WTC11 (cell line): ENCODE measurements at regions not wholly inside any gene's neighbourhood (a gene's known extent, or its start where the extent isn't known, plus 50 kb on each side); places are given as distances from the start of the nearest gene placed in this dataset.
A peak's percentile ranks its signal among the peaks of the same experiment; 100 is the strongest.

Source experiments
- ATAC-seq: fragments of 200-7000 bp; cut with Tn5 transposase; 2 replicates; pipeline ENCODE4 v1.10.0; 2021; ENCODE audit warnings: mild to moderate bottlenecking, moderate library complexity
- CTCF ChIA-PET: fragments of 300-600 bp; sonication (Branson Sonifier 250); formaldehyde crosslinking; loops from one replicate; lab custom pipeline; 2021; ENCODE audit warnings: antibody characterized with exemption; lab: Charles Lee
- POLR2A ChIA-PET: fragments of 350-600 bp; sonication (Branson Sonifier 250); formaldehyde crosslinking; loops from one replicate; lab custom pipeline; 2021; ENCODE audit warnings: antibody characterized with exemption; lab: Charles Lee
- DNase-seq: peaks from one replicate; pipeline ENCODE4 v3.0.0; 2021; ENCODE audit warnings: low spot score
- H3K27ac Mint-ChIP-seq: 2 replicates; pipeline ENCODE4 v1.8.0; 2021; ENCODE audit warnings: mixed read lengths
- H3K27me3 Mint-ChIP-seq: 2 replicates; pipeline ENCODE4 v1.8.0; 2021; ENCODE audit warnings: low read depth, mild to moderate bottlenecking, moderate library complexity, mixed read lengths
- H3K36me3 Mint-ChIP-seq: 2 replicates; pipeline ENCODE4 v1.8.0; 2021; ENCODE audit warnings: mixed read lengths
- H3K4me1 Mint-ChIP-seq: 2 replicates; pipeline ENCODE4 v1.8.0; 2022; ENCODE audit warnings: mixed read lengths
- H3K4me3 Mint-ChIP-seq: 2 replicates; pipeline ENCODE4 v1.8.0; 2021; ENCODE audit warnings: mild to moderate bottlenecking, moderate library complexity, mixed read lengths
- H3K9me3 Mint-ChIP-seq: 2 replicates; pipeline ENCODE4 v1.8.0; 2021; ENCODE audit warnings: mixed read lengths
- CREB1 ChIP-seq: sonication (generic); formaldehyde crosslinking; IDR thresholded peaks from 2 replicates; pipeline ENCODE4 v1.8.0; 2023; ENCODE audit warnings: mild to moderate bottlenecking, missing genetic modification reagents
- CREM ChIP-seq: sonication (generic); formaldehyde crosslinking; IDR thresholded peaks from 2 replicates; pipeline ENCODE4 v1.8.1; 2022; ENCODE audit warnings: mild to moderate bottlenecking, missing genetic modification reagents, moderate library complexity
- FOXJ3 ChIP-seq: sonication (generic); formaldehyde crosslinking; IDR thresholded peaks from 2 replicates; pipeline ENCODE4 v1.9.0; 2021; ENCODE audit warnings: missing genetic modification reagents, mild to moderate bottlenecking, borderline replicate concordance
- GABPB1 ChIP-seq: sonication (generic); formaldehyde crosslinking; IDR thresholded peaks from 2 replicates; pipeline ENCODE4 v1.8.1; 2023; ENCODE audit warnings: mild to moderate bottlenecking, missing genetic modification reagents
- HMGA2 ChIP-seq: fragments of 250-450 bp; sonication (Bioruptor Pico); IDR thresholded peaks from 2 replicates; pipeline ENCODE4 v1.4.0; 2021; ENCODE audit warnings: mild to moderate bottlenecking, moderate library complexity
- IRF2 ChIP-seq: sonication (generic); formaldehyde crosslinking; IDR thresholded peaks from 2 replicates; pipeline ENCODE4 v1.8.0; 2022; ENCODE audit warnings: low read depth, missing genetic modification reagents, borderline replicate concordance
- JUN ChIP-seq: sonication (generic); formaldehyde crosslinking; IDR thresholded peaks from 2 replicates; pipeline ENCODE4 v1.8.0; 2023; ENCODE audit warnings: mild to moderate bottlenecking, missing genetic modification reagents
- NFYB ChIP-seq: sonication (generic); formaldehyde crosslinking; conservative IDR thresholded peaks from 2 replicates; pipeline ENCODE4 v1.8.0; 2022; ENCODE audit warnings: low read depth, missing genetic modification reagents
- SMAD4 ChIP-seq: sonication (generic); formaldehyde crosslinking; IDR thresholded peaks from 2 replicates; pipeline ENCODE4 v1.8.0; 2022; ENCODE audit warnings: mild to moderate bottlenecking, missing genetic modification reagents
- SOX15 ChIP-seq: fragments of 250-450 bp; sonication (Bioruptor Pico); IDR thresholded peaks from 2 replicates; pipeline ENCODE4 v1.9.0; 2021; ENCODE audit warnings: mild to moderate bottlenecking
- ZNF219 ChIP-seq: sonication (generic); formaldehyde crosslinking; IDR thresholded peaks from 2 replicates; pipeline ENCODE4 v1.8.0; 2023; ENCODE audit warnings: missing genetic modification reagents, mild to moderate bottlenecking, borderline replicate concordance
- ZNF317 ChIP-seq: sonication (generic); formaldehyde crosslinking; IDR thresholded peaks from 2 replicates; pipeline ENCODE4 v1.8.1; 2023; ENCODE audit warnings: low read depth, mild to moderate bottlenecking, moderate library complexity, missing genetic modification reagents, borderline replicate concordance
- ZNF416 ChIP-seq: fragments of 250-450 bp; sonication (Bioruptor Pico); IDR thresholded peaks from 2 replicates; pipeline ENCODE4 v1.9.0; 2021; ENCODE audit warnings: mild to moderate bottlenecking, inconsistent platforms
- TF ChIP-seq, protein P1 (sequence below): sonication (generic); formaldehyde crosslinking; IDR thresholded peaks from 2 replicates; pipeline ENCODE4 v1.8.1; 2022; ENCODE audit warnings: mild to moderate bottlenecking, moderate library complexity, missing genetic modification reagents
- TF ChIP-seq, protein P2 (sequence below): fragments of 250-450 bp; sonication (Bioruptor Pico); IDR thresholded peaks from 2 replicates; pipeline ENCODE4 v1.9.0; 2021; ENCODE audit warnings: mild to moderate bottlenecking
- TF ChIP-seq, protein P3 (sequence below): sonication (generic); formaldehyde crosslinking; IDR thresholded peaks from 2 replicates; pipeline ENCODE4 v1.8.1; 2022; ENCODE audit warnings: missing genetic modification reagents, borderline replicate concordance
- TF ChIP-seq, protein P4 (sequence below): sonication (generic); formaldehyde crosslinking; IDR thresholded peaks from 2 replicates; pipeline ENCODE4 v1.8.1; 2023; ENCODE audit warnings: mild to moderate bottlenecking, missing genetic modification reagents
- TF ChIP-seq, protein P5 (sequence below): sonication (generic); formaldehyde crosslinking; IDR thresholded peaks from 2 replicates; pipeline ENCODE4 v1.8.1; 2022; ENCODE audit warnings: low read depth, missing genetic modification reagents, borderline replicate concordance
- TF ChIP-seq, protein P6 (sequence below): sonication (generic); formaldehyde crosslinking; IDR thresholded peaks from 2 replicates; pipeline ENCODE4 v1.8.0; 2022; ENCODE audit warnings: mild to moderate bottlenecking, missing genetic modification reagents
- TF ChIP-seq, protein P7 (sequence below): sonication (generic); formaldehyde crosslinking; IDR thresholded peaks from 2 replicates; pipeline ENCODE4 v1.8.0; 2023; ENCODE audit warnings: mild to moderate bottlenecking, missing genetic modification reagents

DNA sequence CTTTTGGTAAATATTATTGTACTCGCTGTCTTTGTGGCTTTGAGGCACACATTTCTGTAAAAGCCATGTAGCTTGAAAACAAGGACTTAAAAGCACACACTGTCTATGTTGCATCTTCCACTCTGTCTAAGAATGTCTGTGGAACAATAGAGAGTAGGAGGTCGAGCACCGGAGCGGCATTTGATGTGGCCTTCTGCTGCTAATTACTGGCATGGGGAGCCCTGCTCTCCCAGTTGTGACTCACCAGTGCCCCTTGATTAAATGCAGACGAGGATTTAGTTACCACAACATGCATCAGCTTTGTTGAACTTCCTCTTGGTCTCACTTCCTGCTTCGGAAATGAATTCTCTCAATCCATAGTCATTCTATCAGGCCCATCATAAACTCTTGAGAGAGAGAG lies 680.7 kb upstream of the SLC35B3 start (continued):
- TF ChIP-seq HMGA2 (CRISPR knock-in tag) (no peak), SMAD4 (CRISPR knock-in tag) (no peak)

DNA sequence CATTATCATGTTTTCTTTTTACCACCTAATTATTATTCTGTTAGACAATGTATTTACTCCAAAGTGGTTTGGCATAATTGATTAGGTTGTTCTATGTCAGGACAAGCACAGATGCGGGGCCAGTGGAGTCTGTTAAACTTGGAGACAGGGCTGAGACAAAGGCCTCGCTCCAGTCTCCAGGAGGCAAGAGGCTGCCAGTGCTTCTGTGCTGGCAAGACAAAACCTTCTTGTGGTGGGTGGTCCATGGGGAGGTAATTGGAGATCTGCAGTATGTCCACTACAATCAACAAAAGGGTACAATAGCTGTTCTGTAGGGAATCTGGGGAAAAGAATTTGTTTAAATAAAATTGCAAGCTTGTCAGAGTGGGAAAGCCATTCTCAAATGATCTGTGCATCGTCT lies 677.2 kb upstream of the SLC35B3 start:
- TF ChIP-seq, protein P1, sequence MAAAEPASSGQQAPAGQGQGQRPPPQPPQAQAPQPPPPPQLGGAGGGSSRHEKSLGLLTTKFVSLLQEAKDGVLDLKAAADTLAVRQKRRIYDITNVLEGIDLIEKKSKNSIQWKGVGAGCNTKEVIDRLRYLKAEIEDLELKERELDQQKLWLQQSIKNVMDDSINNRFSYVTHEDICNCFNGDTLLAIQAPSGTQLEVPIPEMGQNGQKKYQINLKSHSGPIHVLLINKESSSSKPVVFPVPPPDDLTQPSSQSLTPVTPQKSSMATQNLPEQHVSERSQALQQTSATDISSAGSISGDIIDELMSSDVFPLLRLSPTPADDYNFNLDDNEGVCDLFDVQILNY: no peak
- TF ChIP-seq ZNF416 (CRISPR knock-in tag) (no peak), GABPB1 (CRISPR knock-in tag) (no peak), ZNF219 (CRISPR knock-in tag) (no peak), FOXJ3 (CRISPR knock-in tag) (no peak), JUN (no peak), CREB1 (CRISPR knock-in tag) (no peak)
- H3K9me3 Mint-ChIP-seq: no peaks in the 10 kb centered on the region; the same call in 1 of the 2 replicates
- H3K4me3 Mint-ChIP-seq: no peak overlapping the region
- ChIA-PET POLR2A (no interaction called here), CTCF (no interaction called here)
- H3K27me3 Mint-ChIP-seq: no peaks in the 10 kb centered on the region
- peaks cover 35% of the 10 kb centered on the region for H3K4me1 Mint-ChIP-seq
- H3K27ac Mint-ChIP-seq: peak overlapping the region; percentile 39
- ATAC-seq (peak; percentile 94), DNase-seq (peak; percentile 28)
- no peaks in the 10 kb centered on the region for H3K36me3 Mint-ChIP-seq

DNA sequence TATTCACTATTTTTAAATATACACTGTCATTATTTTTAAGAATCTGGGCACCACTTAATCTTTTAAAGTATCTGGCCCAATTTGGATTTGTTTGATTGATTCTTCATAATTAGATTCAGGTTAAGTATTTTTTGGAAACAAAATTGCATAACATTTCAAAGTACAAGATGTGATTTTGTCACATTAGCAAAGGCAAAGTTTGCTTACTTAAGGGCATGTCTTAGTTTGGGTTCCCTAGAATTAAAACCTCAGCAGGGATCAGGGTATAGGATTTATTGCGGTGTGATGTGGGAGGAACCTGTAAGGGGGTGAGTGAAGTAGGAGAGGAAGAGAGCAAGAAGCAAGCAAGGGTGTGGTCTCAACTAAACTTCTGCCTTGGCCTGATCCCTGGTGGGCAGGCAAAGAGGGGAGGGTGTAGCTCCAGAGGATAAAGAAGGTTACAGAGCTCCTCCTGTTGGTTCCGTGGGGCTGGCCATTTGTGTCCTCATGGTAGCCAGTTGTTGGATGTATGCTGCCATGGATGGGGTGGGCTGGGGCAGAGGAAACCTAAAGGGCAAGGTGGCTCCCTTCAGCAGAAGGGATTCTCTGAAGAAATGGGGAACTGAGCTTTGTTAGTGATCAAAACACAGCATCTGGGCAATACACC lies 668.7 kb upstream of the SLC35B3 start:
- TF ChIP-seq, protein P2, sequence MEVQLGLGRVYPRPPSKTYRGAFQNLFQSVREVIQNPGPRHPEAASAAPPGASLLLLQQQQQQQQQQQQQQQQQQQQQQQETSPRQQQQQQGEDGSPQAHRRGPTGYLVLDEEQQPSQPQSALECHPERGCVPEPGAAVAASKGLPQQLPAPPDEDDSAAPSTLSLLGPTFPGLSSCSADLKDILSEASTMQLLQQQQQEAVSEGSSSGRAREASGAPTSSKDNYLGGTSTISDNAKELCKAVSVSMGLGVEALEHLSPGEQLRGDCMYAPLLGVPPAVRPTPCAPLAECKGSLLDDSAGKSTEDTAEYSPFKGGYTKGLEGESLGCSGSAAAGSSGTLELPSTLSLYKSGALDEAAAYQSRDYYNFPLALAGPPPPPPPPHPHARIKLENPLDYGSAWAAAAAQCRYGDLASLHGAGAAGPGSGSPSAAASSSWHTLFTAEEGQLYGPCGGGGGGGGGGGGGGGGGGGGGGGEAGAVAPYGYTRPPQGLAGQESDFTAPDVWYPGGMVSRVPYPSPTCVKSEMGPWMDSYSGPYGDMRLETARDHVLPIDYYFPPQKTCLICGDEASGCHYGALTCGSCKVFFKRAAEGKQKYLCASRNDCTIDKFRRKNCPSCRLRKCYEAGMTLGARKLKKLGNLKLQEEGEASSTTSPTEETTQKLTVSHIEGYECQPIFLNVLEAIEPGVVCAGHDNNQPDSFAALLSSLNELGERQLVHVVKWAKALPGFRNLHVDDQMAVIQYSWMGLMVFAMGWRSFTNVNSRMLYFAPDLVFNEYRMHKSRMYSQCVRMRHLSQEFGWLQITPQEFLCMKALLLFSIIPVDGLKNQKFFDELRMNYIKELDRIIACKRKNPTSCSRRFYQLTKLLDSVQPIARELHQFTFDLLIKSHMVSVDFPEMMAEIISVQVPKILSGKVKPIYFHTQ: no peak
- no peak for TF ChIP-seq CREM
- TF ChIP-seq NFYB (CRISPR knock-in tag): no peak
- TF ChIP-seq, protein P3, sequence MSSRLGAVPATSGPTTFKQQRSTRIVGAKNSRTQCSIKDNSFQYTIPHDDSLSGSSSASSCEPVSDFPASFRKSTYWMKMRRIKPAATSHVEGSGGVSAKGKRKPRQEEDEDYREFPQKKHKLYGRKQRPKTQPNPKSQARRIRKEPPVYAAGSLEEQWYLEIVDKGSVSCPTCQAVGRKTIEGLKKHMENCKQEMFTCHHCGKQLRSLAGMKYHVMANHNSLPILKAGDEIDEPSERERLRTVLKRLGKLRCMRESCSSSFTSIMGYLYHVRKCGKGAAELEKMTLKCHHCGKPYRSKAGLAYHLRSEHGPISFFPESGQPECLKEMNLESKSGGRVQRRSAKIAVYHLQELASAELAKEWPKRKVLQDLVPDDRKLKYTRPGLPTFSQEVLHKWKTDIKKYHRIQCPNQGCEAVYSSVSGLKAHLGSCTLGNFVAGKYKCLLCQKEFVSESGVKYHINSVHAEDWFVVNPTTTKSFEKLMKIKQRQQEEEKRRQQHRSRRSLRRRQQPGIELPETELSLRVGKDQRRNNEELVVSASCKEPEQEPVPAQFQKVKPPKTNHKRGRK (CRISPR knock-in tag): no peak
- TF ChIP-seq, protein P4, sequence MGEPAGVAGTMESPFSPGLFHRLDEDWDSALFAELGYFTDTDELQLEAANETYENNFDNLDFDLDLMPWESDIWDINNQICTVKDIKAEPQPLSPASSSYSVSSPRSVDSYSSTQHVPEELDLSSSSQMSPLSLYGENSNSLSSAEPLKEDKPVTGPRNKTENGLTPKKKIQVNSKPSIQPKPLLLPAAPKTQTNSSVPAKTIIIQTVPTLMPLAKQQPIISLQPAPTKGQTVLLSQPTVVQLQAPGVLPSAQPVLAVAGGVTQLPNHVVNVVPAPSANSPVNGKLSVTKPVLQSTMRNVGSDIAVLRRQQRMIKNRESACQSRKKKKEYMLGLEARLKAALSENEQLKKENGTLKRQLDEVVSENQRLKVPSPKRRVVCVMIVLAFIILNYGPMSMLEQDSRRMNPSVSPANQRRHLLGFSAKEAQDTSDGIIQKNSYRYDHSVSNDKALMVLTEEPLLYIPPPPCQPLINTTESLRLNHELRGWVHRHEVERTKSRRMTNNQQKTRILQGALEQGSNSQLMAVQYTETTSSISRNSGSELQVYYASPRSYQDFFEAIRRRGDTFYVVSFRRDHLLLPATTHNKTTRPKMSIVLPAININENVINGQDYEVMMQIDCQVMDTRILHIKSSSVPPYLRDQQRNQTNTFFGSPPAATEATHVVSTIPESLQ (CRISPR knock-in tag): no peak
- TF ChIP-seq, protein P5, sequence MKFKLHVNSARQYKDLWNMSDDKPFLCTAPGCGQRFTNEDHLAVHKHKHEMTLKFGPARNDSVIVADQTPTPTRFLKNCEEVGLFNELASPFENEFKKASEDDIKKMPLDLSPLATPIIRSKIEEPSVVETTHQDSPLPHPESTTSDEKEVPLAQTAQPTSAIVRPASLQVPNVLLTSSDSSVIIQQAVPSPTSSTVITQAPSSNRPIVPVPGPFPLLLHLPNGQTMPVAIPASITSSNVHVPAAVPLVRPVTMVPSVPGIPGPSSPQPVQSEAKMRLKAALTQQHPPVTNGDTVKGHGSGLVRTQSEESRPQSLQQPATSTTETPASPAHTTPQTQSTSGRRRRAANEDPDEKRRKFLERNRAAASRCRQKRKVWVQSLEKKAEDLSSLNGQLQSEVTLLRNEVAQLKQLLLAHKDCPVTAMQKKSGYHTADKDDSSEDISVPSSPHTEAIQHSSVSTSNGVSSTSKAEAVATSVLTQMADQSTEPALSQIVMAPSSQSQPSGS (CRISPR knock-in tag): no peak
- TF ChIP-seq, protein P6, sequence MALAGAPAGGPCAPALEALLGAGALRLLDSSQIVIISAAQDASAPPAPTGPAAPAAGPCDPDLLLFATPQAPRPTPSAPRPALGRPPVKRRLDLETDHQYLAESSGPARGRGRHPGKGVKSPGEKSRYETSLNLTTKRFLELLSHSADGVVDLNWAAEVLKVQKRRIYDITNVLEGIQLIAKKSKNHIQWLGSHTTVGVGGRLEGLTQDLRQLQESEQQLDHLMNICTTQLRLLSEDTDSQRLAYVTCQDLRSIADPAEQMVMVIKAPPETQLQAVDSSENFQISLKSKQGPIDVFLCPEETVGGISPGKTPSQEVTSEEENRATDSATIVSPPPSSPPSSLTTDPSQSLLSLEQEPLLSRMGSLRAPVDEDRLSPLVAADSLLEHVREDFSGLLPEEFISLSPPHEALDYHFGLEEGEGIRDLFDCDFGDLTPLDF: no peak
- no peak for TF ChIP-seq SOX15
- TF ChIP-seq, protein P7, sequence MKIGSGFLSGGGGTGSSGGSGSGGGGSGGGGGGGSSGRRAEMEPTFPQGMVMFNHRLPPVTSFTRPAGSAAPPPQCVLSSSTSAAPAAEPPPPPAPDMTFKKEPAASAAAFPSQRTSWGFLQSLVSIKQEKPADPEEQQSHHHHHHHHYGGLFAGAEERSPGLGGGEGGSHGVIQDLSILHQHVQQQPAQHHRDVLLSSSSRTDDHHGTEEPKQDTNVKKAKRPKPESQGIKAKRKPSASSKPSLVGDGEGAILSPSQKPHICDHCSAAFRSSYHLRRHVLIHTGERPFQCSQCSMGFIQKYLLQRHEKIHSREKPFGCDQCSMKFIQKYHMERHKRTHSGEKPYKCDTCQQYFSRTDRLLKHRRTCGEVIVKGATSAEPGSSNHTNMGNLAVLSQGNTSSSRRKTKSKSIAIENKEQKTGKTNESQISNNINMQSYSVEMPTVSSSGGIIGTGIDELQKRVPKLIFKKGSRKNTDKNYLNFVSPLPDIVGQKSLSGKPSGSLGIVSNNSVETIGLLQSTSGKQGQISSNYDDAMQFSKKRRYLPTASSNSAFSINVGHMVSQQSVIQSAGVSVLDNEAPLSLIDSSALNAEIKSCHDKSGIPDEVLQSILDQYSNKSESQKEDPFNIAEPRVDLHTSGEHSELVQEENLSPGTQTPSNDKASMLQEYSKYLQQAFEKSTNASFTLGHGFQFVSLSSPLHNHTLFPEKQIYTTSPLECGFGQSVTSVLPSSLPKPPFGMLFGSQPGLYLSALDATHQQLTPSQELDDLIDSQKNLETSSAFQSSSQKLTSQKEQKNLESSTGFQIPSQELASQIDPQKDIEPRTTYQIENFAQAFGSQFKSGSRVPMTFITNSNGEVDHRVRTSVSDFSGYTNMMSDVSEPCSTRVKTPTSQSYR (CRISPR knock-in tag): no peak
- no peak for TF ChIP-seq ZNF317 (CRISPR knock-in tag)
- no peak for TF ChIP-seq IRF2 (CRISPR knock-in tag)
- TF ChIP-seq, all 79 proteins: peak for 0
- Mint-ChIP-seq H3K27me3 (no peaks in the 10 kb centered on the region; the same call in 1 of the 2 replicates), H3K9me3 (no peaks in the 10 kb centered on the region), H3K4me1 (no peaks in the 10 kb centered on the region), H3K27ac (no peak overlapping the region), H3K4me3 (no peak overlapping the region), H3K36me3 (no peaks in the 10 kb centered on the region)
- peak; percentile 93 for ATAC-seq
- DNase-seq: peak; percentile 21
- ChIA-PET CTCF (interaction anchor here (1.0 kb wide), 2 partner anchors 47 to 622 kb away, joined by 3 to 4 read pairs; no protein-coding TSS in a partner anchor), POLR2A (no interaction called here)
